ENCODE measurements at regions not wholly inside any gene's neighbourhood (a gene's known extent, or its start where the extent isn't known, plus 50 kb on each side); places are given as distances from the start of the nearest gene placed in this dataset.
A peak's percentile ranks its signal among the peaks of the same experiment; 100 is the strongest.

GRCh38 chr7:12093365-12093764 is 117.7 kb upstream of the TMEM106B start:
- no peak for TF ChIP-seq CTCF (conservative IDR thresholded peaks at IDR 0.05 in 1 of 2, IDR thresholded peaks at IDR 0.05 in 1 of 2; ENCODE audit: low read depth in 1 of 2, low read length in 2 of 2)
- TF ChIP-seq EZH2 (IDR thresholded peaks at IDR 0.05; ENCODE audit: low read length, missing control alignments): no peak

GRCh38 chr7:12094365-12094921 is 116.7 kb upstream of the TMEM106B start:
- no peaks in the 10 kb centered on the region for H3K79me2 ChIP-seq (ENCODE audit: control insufficient read depth, insufficient read depth, low read length)
- H3K4me1 ChIP-seq (ENCODE audit: control insufficient read depth, extremely low read depth, insufficient read depth, low read length): no peaks in the 10 kb centered on the region
- no peaks in the 10 kb centered on the region for H4K20me1 ChIP-seq (ENCODE audit: control insufficient read depth, extremely low read depth, insufficient read depth, low read length)
- H3K9ac ChIP-seq (ENCODE audit: insufficient read depth, low read length): no peak overlapping the region
- no peaks in the 10 kb centered on the region for H3K27me3 ChIP-seq (ENCODE audit: control insufficient read depth, insufficient read depth, low read length)
- no peak overlapping the region for H3K4me3 ChIP-seq (replicated peaks in 1 of 4; ENCODE audit: control extremely low read depth in 1 of 4, insufficient read depth in 1 of 4, low read depth in 3 of 4, low read length in 4 of 4)
- H2AFZ ChIP-seq (ENCODE audit: low read length): no peak overlapping the region
- H3K27ac ChIP-seq (ENCODE audit: insufficient read depth, low read length): no peak overlapping the region
- H3K9me3 ChIP-seq (ENCODE audit: control insufficient read depth, insufficient read depth, low read depth, low read length): no peaks in the 10 kb centered on the region
- no peak overlapping the region for H3K4me2 ChIP-seq (ENCODE audit: extremely low read depth, insufficient read depth, low read length)
- no peaks in the 10 kb centered on the region for H3K36me3 ChIP-seq (ENCODE audit: control insufficient read depth, insufficient read depth, low read length)
- TF ChIP-seq CTCF (conservative IDR thresholded peaks at IDR 0.05 in 1 of 2, IDR thresholded peaks at IDR 0.05 in 1 of 2; ENCODE audit: low read depth in 1 of 2, low read length in 2 of 2): no peak
- no peak for TF ChIP-seq EZH2 (IDR thresholded peaks at IDR 0.05; ENCODE audit: low read length, missing control alignments)
- DNase-seq (ENCODE audit: low read depth in 2 of 2): peak in 1 of 2 donors; percentile 73

More at GRCh38 chr7:12093365-12093764, 117.7 kb upstream of the TMEM106B start:
- no peaks in the 10 kb centered on the region for H3K9me3 ChIP-seq (ENCODE audit: control insufficient read depth, insufficient read depth, low read depth, low read length)
- no peaks in the 10 kb centered on the region for H3K79me2 ChIP-seq (ENCODE audit: control insufficient read depth, insufficient read depth, low read length)
- no peak for DNase-seq (ENCODE audit: low read depth in 2 of 2)
- no peaks in the 10 kb centered on the region for H4K20me1 ChIP-seq (ENCODE audit: control insufficient read depth, extremely low read depth, insufficient read depth, low read length)
- H3K36me3 ChIP-seq (ENCODE audit: control insufficient read depth, insufficient read depth, low read length): no peaks in the 10 kb centered on the region
- H3K4me2 ChIP-seq (ENCODE audit: extremely low read depth, insufficient read depth, low read length): no peak overlapping the region
- H3K9ac ChIP-seq (ENCODE audit: insufficient read depth, low read length): no peak overlapping the region
- no peaks in the 10 kb centered on the region for H3K27me3 ChIP-seq (ENCODE audit: control insufficient read depth, insufficient read depth, low read length)
- no peaks in the 10 kb centered on the region for H3K4me1 ChIP-seq (ENCODE audit: control insufficient read depth, extremely low read depth, insufficient read depth, low read length)
- no peak overlapping the region for H3K4me3 ChIP-seq (replicated peaks in 1 of 4; ENCODE audit: control extremely low read depth in 1 of 4, insufficient read depth in 1 of 4, low read depth in 3 of 4, low read length in 4 of 4)
- H3K27ac ChIP-seq (ENCODE audit: insufficient read depth, low read length): no peak overlapping the region
- H2AFZ ChIP-seq (ENCODE audit: low read length): no peak overlapping the region

- TF ChIP-seq EZH2 (IDR thresholded peaks at IDR 0.05; ENCODE audit: low read length, missing control alignments): no peak
- TF ChIP-seq CTCF (conservative IDR thresholded peaks at IDR 0.05 in 1 of 2, IDR thresholded peaks at IDR 0.05 in 1 of 2; ENCODE audit: low read depth in 1 of 2, low read length in 2 of 2): no peak
- Histone ChIP-seq H3K79me2 (ENCODE audit: control insufficient read depth, insufficient read depth, low read length) (no peaks in the 10 kb centered on the region), H3K27ac (ENCODE audit: insufficient read depth, low read length) (no peak overlapping the region), H3K9me3 (ENCODE audit: control insufficient read depth, insufficient read depth, low read depth, low read length) (no peaks in the 10 kb centered on the region), H3K9ac (ENCODE audit: insufficient read depth, low read length) (no peak overlapping the region), H2AFZ (ENCODE audit: low read length) (no peak overlapping the region), H3K36me3 (ENCODE audit: control insufficient read depth, insufficient read depth, low read length) (no peaks in the 10 kb centered on the region), H3K27me3 (ENCODE audit: control insufficient read depth, insufficient read depth, low read length) (no peaks in the 10 kb centered on the region), H3K4me2 (ENCODE audit: extremely low read depth, insufficient read depth, low read length) (no peak overlapping the region), H4K20me1 (ENCODE audit: control insufficient read depth, extremely low read depth, insufficient read depth, low read length) (no peaks in the 10 kb centered on the region), H3K4me1 (ENCODE audit: control insufficient read depth, extremely low read depth, insufficient read depth, low read length) (no peaks in the 10 kb centered on the region), H3K4me3 (replicated peaks in 1 of 4; ENCODE audit: control extremely low read depth in 1 of 4, insufficient read depth in 1 of 4, low read depth in 3 of 4, low read length in 4 of 4) (no peak overlapping the region)
- no peak for DNase-seq (ENCODE audit: low read depth in 2 of 2)
Measured at GRCh38 chr7:12102126-12102525, 109.0 kb upstream of the TMEM106B start.

Measured in fibroblast of lung (primary cell).